ENCODE measurements at regions not wholly inside any gene's neighbourhood (a gene's known extent, or its start where the extent isn't known, plus 50 kb on each side); places are given as distances from the start of the nearest gene placed in this dataset.

DNA sequence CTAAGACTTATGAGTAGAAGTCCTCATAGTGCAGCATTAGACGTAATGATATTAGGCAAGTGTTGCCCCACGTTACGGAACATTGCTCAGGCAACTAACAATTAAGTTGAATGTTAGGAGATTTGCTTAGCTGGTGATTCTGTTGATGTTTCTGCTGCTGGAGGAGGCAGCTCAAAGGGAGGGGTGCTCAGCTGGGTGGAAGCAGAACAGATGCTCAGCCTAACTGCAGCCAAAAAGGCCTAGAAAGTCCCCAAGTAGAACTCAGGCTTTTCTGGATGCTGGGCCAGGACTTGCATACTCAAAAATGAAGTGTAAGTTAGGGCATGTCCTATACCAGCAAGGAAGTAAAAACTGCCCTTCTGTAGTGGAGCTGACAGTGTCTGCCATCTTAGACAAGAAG is 201.4 kb downstream of the ADRA2A start:
- H3K27me3 ChIP-seq (ENCODE audit: control insufficient read depth in 2 of 2, insufficient read depth in 2 of 2, low read length in 2 of 2) = peaks cover 0 to 1% of the 10 kb centered on the region in 2 donors
- no peaks in the 10 kb centered on the region for H3K9me3 ChIP-seq (ENCODE audit: control insufficient read depth in 2 of 2, low read length in 2 of 2)
- H3K27ac ChIP-seq (ENCODE audit: low read depth in 2 of 2, low read length in 2 of 2) = no peak overlapping the region
- H3K4me3 ChIP-seq (ENCODE audit: low read length in 2 of 2) = no peak overlapping the region
- no peak overlapping the region for H3K9ac ChIP-seq (ENCODE audit: low read depth in 1 of 2, low read length in 2 of 2)
- H3K4me1 ChIP-seq (ENCODE audit: control insufficient read depth in 2 of 2, insufficient read depth in 2 of 2, low read length in 2 of 2) = no peaks in the 10 kb centered on the region
- H3K36me3 ChIP-seq (ENCODE audit: control insufficient read depth in 2 of 2, insufficient read depth in 2 of 2, low read length in 2 of 2) = no peaks in the 10 kb centered on the region

DNA sequence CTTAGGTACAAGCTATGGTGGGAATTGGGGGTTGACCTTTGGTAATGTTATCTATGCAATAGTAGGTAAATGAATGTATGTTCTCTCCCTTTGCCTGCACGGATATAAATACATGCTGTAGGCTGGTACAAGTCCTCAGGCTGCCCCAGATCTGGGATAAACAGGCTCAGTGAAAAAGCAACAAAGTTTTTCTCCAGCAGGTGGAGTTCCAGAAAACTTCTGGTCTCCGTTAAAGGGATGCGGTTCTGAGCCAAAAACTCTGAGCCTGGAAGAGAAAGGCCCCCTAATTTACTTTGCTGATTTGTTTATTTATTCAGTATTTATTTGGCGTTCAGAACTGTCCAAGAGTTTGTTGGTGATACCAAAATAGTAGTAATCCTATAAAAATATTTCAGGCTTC is 204.7 kb downstream of the ADRA2A start:
- Histone ChIP-seq H3K9ac (ENCODE audit: low read depth in 1 of 2, low read length in 2 of 2) (no peak overlapping the region), H3K27ac (ENCODE audit: low read depth in 2 of 2, low read length in 2 of 2) (no peak overlapping the region), H3K36me3 (ENCODE audit: control insufficient read depth in 2 of 2, insufficient read depth in 2 of 2, low read length in 2 of 2) (no peaks in the 10 kb centered on the region), H3K4me3 (ENCODE audit: low read length in 2 of 2) (no peak overlapping the region), H3K4me1 (ENCODE audit: control insufficient read depth in 2 of 2, insufficient read depth in 2 of 2, low read length in 2 of 2) (no peaks in the 10 kb centered on the region), H3K9me3 (ENCODE audit: control insufficient read depth in 2 of 2, low read length in 2 of 2) (no peaks in the 10 kb centered on the region), H3K27me3 (ENCODE audit: control insufficient read depth in 2 of 2, insufficient read depth in 2 of 2, low read length in 2 of 2) (peaks cover 0 to 1% of the 10 kb centered on the region in 2 donors)

- Histone ChIP-seq H3K4me1 (ENCODE audit: control insufficient read depth in 2 of 2, insufficient read depth in 2 of 2, low read length in 2 of 2) (no peaks in the 10 kb centered on the region), H3K27ac (ENCODE audit: low read depth in 2 of 2, low read length in 2 of 2) (no peak overlapping the region), H3K9me3 (ENCODE audit: control insufficient read depth in 2 of 2, low read length in 2 of 2) (no peaks in the 10 kb centered on the region), H3K36me3 (ENCODE audit: control insufficient read depth in 2 of 2, insufficient read depth in 2 of 2, low read length in 2 of 2) (no peaks in the 10 kb centered on the region), H3K27me3 (ENCODE audit: control insufficient read depth in 2 of 2, insufficient read depth in 2 of 2, low read length in 2 of 2) (no peaks in the 10 kb centered on the region), H3K9ac (ENCODE audit: low read depth in 1 of 2, low read length in 2 of 2) (no peak overlapping the region), H3K4me3 (ENCODE audit: low read length in 2 of 2) (no peak overlapping the region)
Observed at GRCh38 chr10:111289461-111289860, 212.6 kb downstream of the ADRA2A start.

GRCh38 chr10:111290649-111291048 is 213.8 kb downstream of the ADRA2A start:
- Histone ChIP-seq H3K27ac (ENCODE audit: low read depth in 2 of 2, low read length in 2 of 2) (no peak overlapping the region), H3K36me3 (ENCODE audit: control insufficient read depth in 2 of 2, insufficient read depth in 2 of 2, low read length in 2 of 2) (no peaks in the 10 kb centered on the region), H3K9ac (ENCODE audit: low read depth in 1 of 2, low read length in 2 of 2) (no peak overlapping the region), H3K27me3 (ENCODE audit: control insufficient read depth in 2 of 2, insufficient read depth in 2 of 2, low read length in 2 of 2) (no peaks in the 10 kb centered on the region), H3K4me3 (ENCODE audit: low read length in 2 of 2) (no peak overlapping the region), H3K4me1 (ENCODE audit: control insufficient read depth in 2 of 2, insufficient read depth in 2 of 2, low read length in 2 of 2) (no peaks in the 10 kb centered on the region), H3K9me3 (ENCODE audit: control insufficient read depth in 2 of 2, low read length in 2 of 2) (no peaks in the 10 kb centered on the region)

DNA sequence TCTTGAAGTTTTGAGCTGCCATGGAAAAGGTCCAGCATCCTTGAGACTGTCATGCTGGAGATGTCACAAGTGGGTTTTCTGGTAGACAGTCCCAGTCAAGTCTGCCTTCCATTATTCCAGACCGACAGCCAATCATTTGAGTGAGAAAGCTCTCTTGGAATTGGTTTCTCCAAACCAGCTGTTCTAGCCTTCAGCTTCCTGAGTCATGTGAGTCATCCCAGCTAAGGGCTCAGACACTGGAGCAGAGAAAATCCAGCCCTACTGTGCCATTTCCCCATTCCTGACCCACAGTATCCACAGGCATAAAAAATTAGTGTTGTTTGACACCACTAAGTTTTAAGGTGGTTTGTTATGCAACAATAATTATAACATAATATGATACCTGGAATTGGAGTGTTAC is 219.0 kb downstream of the ADRA2A start:
- Histone ChIP-seq H3K36me3 (ENCODE audit: control insufficient read depth in 2 of 2, insufficient read depth in 2 of 2, low read length in 2 of 2) (no peaks in the 10 kb centered on the region), H3K4me3 (ENCODE audit: low read length in 2 of 2) (no peak overlapping the region), H3K9me3 (ENCODE audit: control insufficient read depth in 2 of 2, low read length in 2 of 2) (no peaks in the 10 kb centered on the region), H3K27ac (ENCODE audit: low read depth in 2 of 2, low read length in 2 of 2) (no peak overlapping the region), H3K9ac (ENCODE audit: low read depth in 1 of 2, low read length in 2 of 2) (no peak overlapping the region), H3K27me3 (ENCODE audit: control insufficient read depth in 2 of 2, insufficient read depth in 2 of 2, low read length in 2 of 2) (no peaks in the 10 kb centered on the region), H3K4me1 (ENCODE audit: control insufficient read depth in 2 of 2, insufficient read depth in 2 of 2, low read length in 2 of 2) (no peaks in the 10 kb centered on the region)

DNA sequence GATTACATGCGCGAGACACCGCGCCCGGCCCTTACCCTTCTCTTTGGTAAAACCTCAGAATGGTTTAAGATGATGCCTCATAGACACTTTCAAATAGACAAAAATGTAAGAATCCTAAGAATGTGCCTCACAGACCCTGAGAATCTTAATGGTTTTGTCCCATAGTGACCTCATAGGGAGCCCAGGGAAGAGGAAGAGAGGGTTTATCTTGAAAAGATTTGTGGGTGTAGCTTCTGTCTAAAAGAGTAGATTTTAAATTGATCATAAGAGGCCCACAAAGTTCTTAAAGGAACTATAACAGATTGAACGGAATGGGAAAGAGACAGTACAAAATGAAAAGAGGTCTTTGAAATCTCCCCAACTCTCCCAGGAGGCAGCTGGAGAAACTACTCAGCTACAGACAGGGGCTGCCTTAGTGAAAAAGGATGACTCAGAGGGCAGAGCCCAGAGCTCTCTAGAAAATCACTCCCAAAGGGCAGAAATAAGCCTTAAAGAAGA is 220.6 kb downstream of the ADRA2A start:
- Histone ChIP-seq H3K36me3 (ENCODE audit: control insufficient read depth in 2 of 2, insufficient read depth in 2 of 2, low read length in 2 of 2) (no peaks in the 10 kb centered on the region), H3K9ac (ENCODE audit: low read depth in 1 of 2, low read length in 2 of 2) (no peak overlapping the region), H3K27ac (ENCODE audit: low read depth in 2 of 2, low read length in 2 of 2) (peak overlapping the region in 1 of 2 donors; percentile 39), H3K4me3 (ENCODE audit: low read length in 2 of 2) (no peak overlapping the region), H3K9me3 (ENCODE audit: control insufficient read depth in 2 of 2, low read length in 2 of 2) (no peaks in the 10 kb centered on the region), H3K27me3 (ENCODE audit: control insufficient read depth in 2 of 2, insufficient read depth in 2 of 2, low read length in 2 of 2) (no peaks in the 10 kb centered on the region), H3K4me1 (ENCODE audit: control insufficient read depth in 2 of 2, insufficient read depth in 2 of 2, low read length in 2 of 2) (no peaks in the 10 kb centered on the region)

GRCh38 chr10:111298031-111298430 is 221.2 kb downstream of the ADRA2A start:
- no peaks in the 10 kb centered on the region for H3K27me3 ChIP-seq (ENCODE audit: control insufficient read depth in 2 of 2, insufficient read depth in 2 of 2, low read length in 2 of 2)
- no peak overlapping the region for H3K9ac ChIP-seq (ENCODE audit: low read depth in 1 of 2, low read length in 2 of 2)
- no peaks in the 10 kb centered on the region for H3K9me3 ChIP-seq (ENCODE audit: control insufficient read depth in 2 of 2, low read length in 2 of 2)
- H3K4me3 ChIP-seq (ENCODE audit: low read length in 2 of 2) = no peak overlapping the region
- no peaks in the 10 kb centered on the region for H3K36me3 ChIP-seq (ENCODE audit: control insufficient read depth in 2 of 2, insufficient read depth in 2 of 2, low read length in 2 of 2)
- peak overlapping the region in 1 of 2 donors; percentile 39 for H3K27ac ChIP-seq (ENCODE audit: low read depth in 2 of 2, low read length in 2 of 2)
- no peaks in the 10 kb centered on the region for H3K4me1 ChIP-seq (ENCODE audit: control insufficient read depth in 2 of 2, insufficient read depth in 2 of 2, low read length in 2 of 2)

- Histone ChIP-seq H3K27me3 (ENCODE audit: control insufficient read depth in 2 of 2, insufficient read depth in 2 of 2, low read length in 2 of 2) (no peaks in the 10 kb centered on the region), H3K9ac (ENCODE audit: low read depth in 1 of 2, low read length in 2 of 2) (no peak overlapping the region), H3K27ac (ENCODE audit: low read depth in 2 of 2, low read length in 2 of 2) (no peak overlapping the region), H3K9me3 (ENCODE audit: control insufficient read depth in 2 of 2, low read length in 2 of 2) (no peaks in the 10 kb centered on the region), H3K4me1 (ENCODE audit: control insufficient read depth in 2 of 2, insufficient read depth in 2 of 2, low read length in 2 of 2) (no peaks in the 10 kb centered on the region), H3K36me3 (ENCODE audit: control insufficient read depth in 2 of 2, insufficient read depth in 2 of 2, low read length in 2 of 2) (no peaks in the 10 kb centered on the region), H3K4me3 (ENCODE audit: low read length in 2 of 2) (no peak overlapping the region)
Observed at GRCh38 chr10:111299037-111299436, 222.2 kb downstream of the ADRA2A start.

DNA sequence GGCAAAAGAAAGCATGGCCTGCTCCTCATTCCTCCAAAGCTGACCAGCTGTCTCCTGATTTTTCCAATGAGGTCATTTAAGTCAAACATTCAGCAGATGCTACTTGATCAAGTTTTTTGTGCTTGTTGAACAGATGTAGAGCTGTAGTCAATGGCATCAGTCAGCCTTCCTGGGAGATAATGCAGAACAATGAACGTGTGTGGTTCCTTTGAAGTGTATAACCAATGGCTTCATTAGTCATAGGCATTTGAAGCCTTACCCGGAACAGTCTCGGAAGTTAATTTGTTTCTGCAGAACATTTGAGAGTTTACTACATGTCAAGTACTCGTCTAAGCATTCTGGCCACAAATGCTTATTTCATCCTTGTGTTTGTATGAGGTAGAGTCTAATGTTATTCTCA is 227.1 kb downstream of the ADRA2A start:
- H3K27ac ChIP-seq (ENCODE audit: low read depth in 2 of 2, low read length in 2 of 2) = no peak overlapping the region
- no peaks in the 10 kb centered on the region for H3K27me3 ChIP-seq (ENCODE audit: control insufficient read depth in 2 of 2, insufficient read depth in 2 of 2, low read length in 2 of 2)
- H3K9me3 ChIP-seq (ENCODE audit: control insufficient read depth in 2 of 2, low read length in 2 of 2) = no peaks in the 10 kb centered on the region
- H3K4me3 ChIP-seq (ENCODE audit: low read length in 2 of 2) = no peak overlapping the region
- no peaks in the 10 kb centered on the region for H3K36me3 ChIP-seq (ENCODE audit: control insufficient read depth in 2 of 2, insufficient read depth in 2 of 2, low read length in 2 of 2)
- H3K4me1 ChIP-seq (ENCODE audit: control insufficient read depth in 2 of 2, insufficient read depth in 2 of 2, low read length in 2 of 2) = no peaks in the 10 kb centered on the region
- H3K9ac ChIP-seq (ENCODE audit: low read depth in 1 of 2, low read length in 2 of 2) = no peak overlapping the region

DNA sequence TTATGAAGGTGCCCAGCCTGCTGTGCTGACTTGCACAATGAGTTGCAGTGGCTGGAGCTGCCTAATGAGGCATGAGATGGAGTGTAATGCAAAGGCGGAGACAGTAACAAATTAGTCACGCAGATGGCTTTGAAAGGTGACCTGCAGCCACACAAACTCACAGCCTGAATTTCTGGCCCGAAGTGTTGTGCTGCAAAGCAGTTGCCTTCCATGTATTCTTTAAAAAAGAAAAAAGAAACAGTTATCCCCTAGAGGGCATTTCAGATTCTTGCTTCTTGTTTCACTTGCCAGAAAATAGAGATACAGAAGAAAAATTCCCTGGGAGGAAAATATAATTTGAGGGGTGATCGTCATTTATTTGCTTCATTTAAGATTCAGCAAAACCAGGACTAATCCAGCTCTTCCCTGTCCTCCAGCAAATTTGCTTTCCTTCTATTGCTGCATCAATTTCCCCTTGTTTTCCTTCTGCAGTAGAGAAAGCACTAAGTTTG is 239.9 kb downstream of the ADRA2A start:
- no peaks in the 10 kb centered on the region for H3K36me3 ChIP-seq (ENCODE audit: control insufficient read depth in 2 of 2, insufficient read depth in 2 of 2, low read length in 2 of 2)
- peak overlapping the region in 1 of 2 donors; percentile 0 for H3K4me3 ChIP-seq (ENCODE audit: low read length in 2 of 2)
- H3K9ac ChIP-seq (ENCODE audit: low read depth in 1 of 2, low read length in 2 of 2) = no peak overlapping the region
- no peak overlapping the region for H3K27ac ChIP-seq (ENCODE audit: low read depth in 2 of 2, low read length in 2 of 2)
- no peaks in the 10 kb centered on the region for H3K9me3 ChIP-seq (ENCODE audit: control insufficient read depth in 2 of 2, low read length in 2 of 2)
- H3K27me3 ChIP-seq (ENCODE audit: control insufficient read depth in 2 of 2, insufficient read depth in 2 of 2, low read length in 2 of 2) = no peaks in the 10 kb centered on the region
- H3K4me1 ChIP-seq (ENCODE audit: control insufficient read depth in 2 of 2, insufficient read depth in 2 of 2, low read length in 2 of 2) = no peaks in the 10 kb centered on the region

DNA sequence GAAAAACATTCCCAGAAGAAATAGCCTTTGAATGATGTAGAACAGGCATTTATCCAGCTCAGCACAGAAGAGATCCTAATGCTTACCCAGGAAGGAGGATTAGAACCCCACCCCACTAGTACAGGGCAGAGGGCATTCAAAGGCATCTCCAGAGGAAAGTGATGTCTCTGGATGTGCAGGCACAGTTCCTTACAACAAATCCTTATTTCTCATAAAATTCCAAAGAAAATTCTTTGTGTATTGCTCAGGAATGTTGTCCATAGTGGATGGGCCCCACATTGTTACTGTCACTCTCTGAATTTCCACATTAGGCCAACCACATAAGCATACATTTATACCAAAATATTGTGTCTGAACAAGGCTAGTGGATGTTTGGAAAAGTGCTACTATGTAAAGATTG is 243.0 kb downstream of the ADRA2A start:
- no peak overlapping the region for H3K4me3 ChIP-seq (ENCODE audit: low read length in 2 of 2)
- no peaks in the 10 kb centered on the region for H3K27me3 ChIP-seq (ENCODE audit: control insufficient read depth in 2 of 2, insufficient read depth in 2 of 2, low read length in 2 of 2)
- H3K27ac ChIP-seq (ENCODE audit: low read depth in 2 of 2, low read length in 2 of 2) = no peak overlapping the region
- no peaks in the 10 kb centered on the region for H3K9me3 ChIP-seq (ENCODE audit: control insufficient read depth in 2 of 2, low read length in 2 of 2)
- no peak overlapping the region for H3K9ac ChIP-seq (ENCODE audit: low read depth in 1 of 2, low read length in 2 of 2)
- H3K36me3 ChIP-seq (ENCODE audit: control insufficient read depth in 2 of 2, insufficient read depth in 2 of 2, low read length in 2 of 2) = no peaks in the 10 kb centered on the region
- no peaks in the 10 kb centered on the region for H3K4me1 ChIP-seq (ENCODE audit: control insufficient read depth in 2 of 2, insufficient read depth in 2 of 2, low read length in 2 of 2)

Measured in mucosa of rectum (tissue), 2 donors.